OCI-LY1 (cell line): ENCODE measurements at regions not wholly inside any gene's neighbourhood (a gene's known extent, or its start where the extent isn't known, plus 50 kb on each side); places are given as distances from the start of the nearest gene placed in this dataset.

Source experiments
- H2AFZ ChIP-seq: fragments of 200-600 bp; sonication (generic), shearing (Covaris generic); 2 replicates; pipeline ENCODE4 v1.6.0; 2014; ENCODE audit warnings: antibody characterized with exemption, mild to moderate bottlenecking, low read length
- H3F3A ChIP-seq: fragments of 200-600 bp; sonication (generic), shearing (Covaris generic); 2 replicates; pipeline ENCODE4 v1.6.0; 2014; ENCODE audit warnings: mild to moderate bottlenecking, antibody characterized with exemption, low read length, moderate library complexity; ENCODE audit not compliant: insufficient read depth
- H3K27ac ChIP-seq: fragments of 200-600 bp; sonication (generic); 2 replicates; pipeline ENCODE4 v1.5.1; 2014; ENCODE audit warnings: low read length, mixed run types, mild to moderate bottlenecking, low read depth; ENCODE audit not compliant: poor library complexity, severe bottlenecking
- H3K27me3 ChIP-seq: fragments of 200-600 bp; sonication (generic); 2 replicates; pipeline ENCODE4 v1.6.0; 2014; ENCODE audit warnings: antibody characterized with exemption, mild to moderate bottlenecking, low read length, moderate library complexity; ENCODE audit not compliant: insufficient read depth
- H3K36me3 ChIP-seq: fragments of 200-600 bp; sonication (generic); 2 replicates; pipeline ENCODE4 v1.6.1; 2014; ENCODE audit warnings: mild to moderate bottlenecking, antibody characterized with exemption, low read length, moderate library complexity, mixed read lengths; ENCODE audit not compliant: insufficient read depth
- H3K4me1 ChIP-seq: fragments of 200-600 bp; sonication (generic); 2 replicates; pipeline ENCODE4 v1.5.1; 2014; ENCODE audit warnings: mild to moderate bottlenecking, low read length, moderate library complexity; ENCODE audit not compliant: insufficient read depth, severe bottlenecking
- H3K4me2 ChIP-seq: fragments of 200-600 bp; sonication (generic), shearing (Covaris generic); 2 replicates; pipeline ENCODE4 v1.6.1; 2014; ENCODE audit warnings: low read length
- H3K4me3 ChIP-seq: fragments of 200-600 bp; sonication (generic); 2 replicates; pipeline ENCODE4 v1.5.1; 2014; ENCODE audit warnings: low read length, low read depth, mild to moderate bottlenecking, mixed read lengths; ENCODE audit not compliant: poor library complexity, severe bottlenecking
- H3K79me2 ChIP-seq: fragments of 200-600 bp; shearing (Covaris generic); 2 replicates; pipeline ENCODE4 v1.6.1; 2016; ENCODE audit warnings: mixed run types, low read length, mixed read lengths; ENCODE audit not compliant: insufficient read depth
- H3K9ac ChIP-seq: fragments of 200-600 bp; sonication (generic), shearing (Covaris generic); 2 replicates; pipeline ENCODE4 v1.6.1; 2014; ENCODE audit warnings: mild to moderate bottlenecking, low read length, mixed read lengths
- H3K9me2 ChIP-seq: fragments of 200-600 bp; sonication (generic), shearing (Covaris generic); 2 replicates; pipeline ENCODE4 v1.6.1; 2014; ENCODE audit warnings: low read depth, mild to moderate bottlenecking, low read length, mixed read lengths
- H3K9me3 ChIP-seq: fragments of 200-600 bp; shearing (Covaris generic); 2 replicates; pipeline ENCODE4 v1.6.1; 2014; ENCODE audit warnings: low read length, mixed read lengths
- H4K20me1 ChIP-seq: fragments of 200-600 bp; sonication (generic), shearing (Covaris generic); 2 replicates; pipeline ENCODE4 v1.6.0; 2016; ENCODE audit warnings: mild to moderate bottlenecking, low read length; ENCODE audit not compliant: insufficient read depth
- EZH2 ChIP-seq: fragments of 200-600 bp; sonication (generic), shearing (Covaris generic); IDR thresholded peaks from 2 replicates; pipeline ENCODE4 v1.8.0; 2017; ENCODE audit warnings: borderline replicate concordance, mixed run types, mild to moderate bottlenecking, antibody characterized with exemption, low read length, moderate library complexity, mixed read lengths
- TF ChIP-seq, protein P1 (sequence below): fragments of 200-600 bp; sonication (generic), shearing (Covaris generic); IDR thresholded peaks from 2 replicates; pipeline ENCODE4 v1.5.1; 2017; ENCODE audit warnings: mild to moderate bottlenecking, antibody characterized with exemption, low read length, moderate library complexity, mixed read lengths

DNA sequence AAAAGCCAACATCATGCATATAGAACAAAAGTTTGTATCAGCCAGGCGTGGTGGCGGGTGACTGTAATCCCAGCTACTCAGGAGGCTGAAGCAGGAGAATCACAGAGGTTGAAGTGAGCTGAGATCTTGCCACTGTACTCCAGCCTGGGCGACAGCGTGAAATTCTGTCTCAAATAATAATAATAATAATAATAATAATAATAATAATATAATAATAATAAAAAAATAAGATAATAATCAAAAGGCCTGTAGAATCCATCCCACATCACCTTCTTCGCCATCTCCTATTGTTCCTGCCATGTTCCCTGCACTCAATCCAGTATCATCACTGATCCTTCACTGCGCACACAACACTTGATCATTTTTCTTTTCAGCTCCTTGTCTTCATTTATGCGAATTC, 619.3 kb upstream of the ADARB2 start:
- Histone ChIP-seq H3F3A (no peaks in the 10 kb centered on the region), H4K20me1 (no peaks in the 10 kb centered on the region), H3K36me3 (no peaks in the 10 kb centered on the region), H3K4me1 (no peaks in the 10 kb centered on the region), H3K4me2 (no peak overlapping the region), H2AFZ (no peak overlapping the region), H3K27me3 (no peaks in the 10 kb centered on the region), H3K27ac (no peak overlapping the region), H3K9me3 (no peaks in the 10 kb centered on the region), H3K9ac (no peak overlapping the region), H3K79me2 (no peaks in the 10 kb centered on the region), H3K9me2 (no peaks in the 10 kb centered on the region), H3K4me3 (no peak overlapping the region)
- TF ChIP-seq, protein P1, sequence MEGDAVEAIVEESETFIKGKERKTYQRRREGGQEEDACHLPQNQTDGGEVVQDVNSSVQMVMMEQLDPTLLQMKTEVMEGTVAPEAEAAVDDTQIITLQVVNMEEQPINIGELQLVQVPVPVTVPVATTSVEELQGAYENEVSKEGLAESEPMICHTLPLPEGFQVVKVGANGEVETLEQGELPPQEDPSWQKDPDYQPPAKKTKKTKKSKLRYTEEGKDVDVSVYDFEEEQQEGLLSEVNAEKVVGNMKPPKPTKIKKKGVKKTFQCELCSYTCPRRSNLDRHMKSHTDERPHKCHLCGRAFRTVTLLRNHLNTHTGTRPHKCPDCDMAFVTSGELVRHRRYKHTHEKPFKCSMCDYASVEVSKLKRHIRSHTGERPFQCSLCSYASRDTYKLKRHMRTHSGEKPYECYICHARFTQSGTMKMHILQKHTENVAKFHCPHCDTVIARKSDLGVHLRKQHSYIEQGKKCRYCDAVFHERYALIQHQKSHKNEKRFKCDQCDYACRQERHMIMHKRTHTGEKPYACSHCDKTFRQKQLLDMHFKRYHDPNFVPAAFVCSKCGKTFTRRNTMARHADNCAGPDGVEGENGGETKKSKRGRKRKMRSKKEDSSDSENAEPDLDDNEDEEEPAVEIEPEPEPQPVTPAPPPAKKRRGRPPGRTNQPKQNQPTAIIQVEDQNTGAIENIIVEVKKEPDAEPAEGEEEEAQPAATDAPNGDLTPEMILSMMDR, result no peak
- TF ChIP-seq EZH2, result no peak

DNA sequence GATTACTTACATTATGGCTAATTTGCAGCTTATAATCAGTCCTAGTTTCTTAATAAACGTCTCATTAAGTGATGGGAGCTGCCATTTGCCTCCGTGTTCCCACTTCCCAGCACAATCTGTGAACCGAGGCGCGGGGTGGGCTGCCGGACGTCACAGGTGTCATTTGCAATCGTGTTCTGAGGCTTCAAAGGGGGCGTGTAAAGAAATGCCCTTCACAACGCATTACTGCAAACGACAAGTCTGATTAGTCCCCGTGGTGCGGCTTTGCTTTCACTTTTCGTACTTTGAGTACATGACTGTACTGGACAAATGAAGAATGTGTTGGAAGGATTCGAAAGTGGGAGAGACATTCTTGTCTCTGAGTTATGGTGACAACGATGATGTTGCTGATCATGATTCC, 614.2 kb upstream of the ADARB2 start:
- Histone ChIP-seq H3K27ac (no peak overlapping the region), H2AFZ (no peak overlapping the region), H3K4me2 (no peak overlapping the region), H3F3A (no peaks in the 10 kb centered on the region), H3K4me3 (no peak overlapping the region), H4K20me1 (no peaks in the 10 kb centered on the region), H3K27me3 (no peaks in the 10 kb centered on the region), H3K9me2 (no peaks in the 10 kb centered on the region), H3K36me3 (no peaks in the 10 kb centered on the region), H3K4me1 (no peaks in the 10 kb centered on the region), H3K79me2 (no peaks in the 10 kb centered on the region), H3K9me3 (no peaks in the 10 kb centered on the region), H3K9ac (no peak overlapping the region)
- TF ChIP-seq, protein P1, result no peak
- TF ChIP-seq EZH2, result no peak

DNA sequence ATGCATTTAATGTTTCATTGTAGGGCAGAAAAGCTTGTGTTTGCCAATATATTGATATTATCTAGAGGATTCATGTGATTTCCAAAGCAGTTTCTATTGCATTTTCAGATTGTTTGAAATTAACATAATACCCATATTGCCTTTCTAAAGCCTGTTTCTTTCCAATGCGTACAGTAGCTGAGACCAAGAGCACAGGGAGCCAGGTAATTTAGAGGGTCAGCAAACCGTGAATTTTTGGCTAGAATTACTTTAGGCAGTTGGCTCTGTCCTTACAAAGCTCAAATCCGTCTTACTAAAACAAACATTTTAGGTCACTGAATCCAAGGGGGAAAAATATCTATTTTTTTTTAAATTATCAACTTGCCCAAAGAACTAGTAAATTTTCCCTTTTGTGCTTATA, 604.9 kb upstream of the ADARB2 start:
- Histone ChIP-seq H4K20me1 (no peaks in the 10 kb centered on the region), H3K79me2 (no peaks in the 10 kb centered on the region)

More for the DNA sequence above, 604.9 kb upstream of the ADARB2 start:
- no peak overlapping the region for H3K9ac ChIP-seq
- H3K9me3 ChIP-seq, result no peaks in the 10 kb centered on the region
- no peaks in the 10 kb centered on the region for H3K9me2 ChIP-seq
- H3K4me2 ChIP-seq, result no peak overlapping the region
- H2AFZ ChIP-seq, result no peak overlapping the region
- no peaks in the 10 kb centered on the region for H3K36me3 ChIP-seq
- TF ChIP-seq EZH2, result no peak
- TF ChIP-seq, protein P1, result no peak
- no peaks in the 10 kb centered on the region for H3K27me3 ChIP-seq
- no peaks in the 10 kb centered on the region for H3F3A ChIP-seq
- no peaks in the 10 kb centered on the region for H3K4me1 ChIP-seq
- no peak overlapping the region for H3K4me3 ChIP-seq
- no peak overlapping the region for H3K27ac ChIP-seq
